ENCODE measurements at regions not wholly inside any gene's neighbourhood (a gene's known extent, or its start where the extent isn't known, plus 50 kb on each side); places are given as distances from the start of the nearest gene placed in this dataset.

DNA sequence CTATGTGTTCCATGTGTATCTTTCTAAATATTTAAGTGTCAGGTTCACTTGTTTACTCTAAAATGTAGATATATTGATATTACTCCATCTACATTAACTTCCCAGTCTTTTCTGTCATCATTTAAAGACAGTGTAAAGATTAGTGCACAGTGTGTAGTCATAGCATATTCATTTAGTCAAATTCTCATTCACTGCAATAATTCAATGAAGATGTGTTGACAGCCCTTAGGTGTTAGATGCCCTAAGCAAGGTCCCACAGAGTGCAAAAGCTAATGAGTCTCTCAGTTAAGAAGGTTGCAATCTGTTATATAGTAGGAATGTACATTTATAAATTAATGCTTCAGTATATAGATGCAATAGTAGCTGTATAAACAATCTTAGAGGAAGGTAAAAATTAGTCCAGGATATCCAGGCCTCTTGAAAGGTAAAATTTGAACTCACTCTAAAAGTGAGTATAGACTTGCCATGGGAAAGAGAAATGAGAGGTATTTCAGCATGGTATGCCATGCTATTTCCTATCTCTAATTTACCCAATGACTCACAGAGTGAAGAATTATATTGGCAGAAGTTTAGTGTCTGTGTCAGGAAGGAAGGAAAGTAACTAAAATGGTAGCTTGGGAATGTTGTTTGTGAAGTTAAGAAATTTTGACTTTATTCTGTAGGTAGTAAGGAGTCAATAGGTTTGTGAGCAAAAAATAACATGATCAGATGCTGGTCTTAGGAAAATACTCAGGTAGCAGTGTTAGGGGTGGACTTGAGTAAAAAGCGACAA, 969.9 kb upstream of the CITED2 start (continued):
- no peak for TF ChIP-seq POLR2AphosphoS5 (IDR thresholded peaks at IDR 0.05; ENCODE audit: control insufficient read depth, insufficient read depth, low read depth, low read length)
- no peak for TF ChIP-seq ETS2 (tag; IDR thresholded peaks at IDR 0.05; ENCODE audit: borderline replicate concordance, poor library complexity, severe bottlenecking)
- no peak for TF ChIP-seq DMBX1 (CRISPR knock-in tag; IDR thresholded peaks at IDR 0.05; ENCODE audit: borderline replicate concordance)

DNA sequence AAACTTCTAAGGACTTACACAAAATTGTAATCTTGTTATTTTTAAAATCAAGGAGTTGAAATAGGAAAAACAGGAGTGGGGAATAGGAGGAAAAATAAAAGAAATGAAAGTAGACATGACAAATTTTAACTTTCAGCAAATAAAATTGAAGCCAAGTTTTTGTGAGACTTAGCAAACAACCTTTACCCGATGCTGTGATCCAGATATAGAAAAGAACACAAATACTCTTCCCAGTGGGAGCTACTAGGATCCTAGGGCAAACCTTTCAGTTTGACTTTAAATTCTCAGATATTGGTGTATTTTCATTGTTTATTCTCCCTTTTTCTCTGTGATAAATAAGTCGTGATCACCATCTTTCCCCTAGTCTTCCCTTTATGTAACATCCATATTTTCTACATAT, 968.7 kb upstream of the CITED2 start:
- no peak overlapping the region for H3K4me3 ChIP-seq
- no peaks in the 10 kb centered on the region for H3K4me1 ChIP-seq (replicated peaks in 1 of 2; ENCODE audit: control insufficient read depth in 2 of 2, insufficient read depth in 2 of 2, low read length in 2 of 2)
- TF ChIP-seq SAFB (IDR thresholded peaks at IDR 0.05; ENCODE audit: borderline replicate concordance, low read depth, low read length) (no peak), DACH1 (IDR thresholded peaks at IDR 0.05; ENCODE audit: partially characterized antibody) (no peak), SRSF3 (IDR thresholded peaks at IDR 0.05; ENCODE audit: insufficient read depth, low read length) (no peak), SP1 (CRISPR knock-in tag; IDR thresholded peaks at IDR 0.05) (no peak), CC2D1A (IDR thresholded peaks at IDR 0.05) (no peak), PBX2 (CRISPR knock-in tag; IDR thresholded peaks at IDR 0.05; ENCODE audit: low read depth) (no peak), PBX2 (tag; conservative IDR thresholded peaks at IDR 0.05; ENCODE audit: low read depth) (no peak), ILK (tag; IDR thresholded peaks at IDR 0.05; ENCODE audit: borderline replicate concordance, low read depth) (no peak), ATF6 (CRISPR knock-in tag; IDR thresholded peaks at IDR 0.05) (no peak)
- H3K79me2 ChIP-seq (ENCODE audit: control insufficient read depth, insufficient read depth, low read length) = no peaks in the 10 kb centered on the region
- ATAC-seq (no peak), FAIRE-seq (no peak), DNase-seq (ENCODE audit: extremely low read depth in 1 of 4, low spot score in 3 of 4) (no peak)
- no peaks in the 10 kb centered on the region for H3K27me3 ChIP-seq (ENCODE audit: control insufficient read depth in 2 of 2, insufficient read depth in 2 of 2, low read length in 2 of 2)
- BruUV-seq (replicated peaks) = no TSS peak
- no peaks in the 10 kb centered on the region for H3K36me3 ChIP-seq (ENCODE audit: control insufficient read depth, insufficient read depth, low read length)
- ChIA-PET CTCF (ENCODE audit: low intra/inter-chr PET ratio) (no interaction called here), POLR2A (no interaction called here)
- intact Hi-C loops (cut with micrococcal nuclease) (no loop called here), in situ Hi-C loops (cut with MboI) (no loop called here)
- no peaks in the 10 kb centered on the region for H4K20me1 ChIP-seq (replicated peaks; ENCODE audit: control insufficient read depth, insufficient read depth, low read length)
- no peak overlapping the region for H3K27ac ChIP-seq (ENCODE audit: extremely low read depth, low read depth, low read length)
- H3K4me2 ChIP-seq (ENCODE audit: insufficient read depth, low read length) = no peak overlapping the region
- no peak overlapping the region for H2AFZ ChIP-seq (ENCODE audit: low read depth, low read length)
- H3K9me3 ChIP-seq (replicated peaks; ENCODE audit: control insufficient read depth, insufficient read depth, low read depth, low read length) = no peaks in the 10 kb centered on the region
- WGBS (ENCODE audit: insufficient coverage, low coverage, missing lambda C conversion rate) = 58% methylated on average over 2 of the region's 2 CpGs
- H3K9ac ChIP-seq (ENCODE audit: insufficient read depth in 1 of 2, low read depth in 2 of 2, low read length in 2 of 2) = no peak overlapping the region
- no peaks in the 10 kb centered on the region for H3K9me1 ChIP-seq (ENCODE audit: control insufficient read depth, insufficient read depth, low read length)

All from K562 (cell line).